ENCODE measurements at regions not wholly inside any gene's neighbourhood (a gene's known extent, or its start where the extent isn't known, plus 50 kb on each side); places are given as distances from the start of the nearest gene placed in this dataset.

DNA sequence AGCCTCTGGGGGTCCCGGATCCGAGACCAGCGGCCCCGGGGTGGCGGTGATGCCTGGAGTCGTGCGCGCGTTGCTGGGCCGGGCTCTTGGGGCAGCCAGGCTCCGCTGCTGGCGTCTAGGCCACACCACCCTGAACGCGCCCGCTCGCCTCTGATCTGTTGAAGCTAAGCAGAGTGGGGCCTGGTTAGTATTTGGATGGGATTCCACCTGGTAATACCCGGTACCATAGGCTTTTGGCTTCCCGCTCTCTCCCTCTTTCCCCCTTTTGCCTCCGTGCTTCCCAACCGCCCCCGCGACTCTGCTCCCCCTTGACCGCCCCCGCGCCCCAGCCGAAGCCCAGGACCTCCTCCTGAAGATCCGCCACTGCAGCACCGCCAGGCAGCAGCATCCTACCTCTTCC is 1383.5 kb upstream of the DEFB115 start:
- TF ChIP-seq CHD1 (IDR thresholded peaks at IDR 0.05; ENCODE audit: low read depth, low read length), result no peak
- TF ChIP-seq RAD21 (IDR thresholded peaks at IDR 0.05; ENCODE audit: low read length), result no peak
- TF ChIP-seq, protein P1, sequence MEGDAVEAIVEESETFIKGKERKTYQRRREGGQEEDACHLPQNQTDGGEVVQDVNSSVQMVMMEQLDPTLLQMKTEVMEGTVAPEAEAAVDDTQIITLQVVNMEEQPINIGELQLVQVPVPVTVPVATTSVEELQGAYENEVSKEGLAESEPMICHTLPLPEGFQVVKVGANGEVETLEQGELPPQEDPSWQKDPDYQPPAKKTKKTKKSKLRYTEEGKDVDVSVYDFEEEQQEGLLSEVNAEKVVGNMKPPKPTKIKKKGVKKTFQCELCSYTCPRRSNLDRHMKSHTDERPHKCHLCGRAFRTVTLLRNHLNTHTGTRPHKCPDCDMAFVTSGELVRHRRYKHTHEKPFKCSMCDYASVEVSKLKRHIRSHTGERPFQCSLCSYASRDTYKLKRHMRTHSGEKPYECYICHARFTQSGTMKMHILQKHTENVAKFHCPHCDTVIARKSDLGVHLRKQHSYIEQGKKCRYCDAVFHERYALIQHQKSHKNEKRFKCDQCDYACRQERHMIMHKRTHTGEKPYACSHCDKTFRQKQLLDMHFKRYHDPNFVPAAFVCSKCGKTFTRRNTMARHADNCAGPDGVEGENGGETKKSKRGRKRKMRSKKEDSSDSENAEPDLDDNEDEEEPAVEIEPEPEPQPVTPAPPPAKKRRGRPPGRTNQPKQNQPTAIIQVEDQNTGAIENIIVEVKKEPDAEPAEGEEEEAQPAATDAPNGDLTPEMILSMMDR (conservative IDR thresholded peaks at IDR 0.05; ENCODE audit: low read depth, low read length), result no peak

All from IMR-90 (cell line).